ENCODE measurements at regions not wholly inside any gene's neighbourhood (a gene's known extent, or its start where the extent isn't known, plus 50 kb on each side); places are given as distances from the start of the nearest gene placed in this dataset.

GRCh38 chr6:159095616-159096015 lies 50.8 kb upstream of the TAGAP start:
- no peak for TF ChIP-seq EZH2 (IDR thresholded peaks at IDR 0.05; ENCODE audit: low read depth)
- TF ChIP-seq CTCF (conservative IDR thresholded peaks at IDR 0.05), result no peak

Data from PC-9 (cell line).